GM13977 (cell line): ENCODE measurements at regions not wholly inside any gene's neighbourhood (a gene's known extent, or its start where the extent isn't known, plus 50 kb on each side); places are given as distances from the start of the nearest gene placed in this dataset.

Experiments
- DNase-seq: peaks from one replicate; pipeline ENCODE4 v3.0.0; 2012; ENCODE audit warnings: low spot score
- CTCF ChIP-seq: IDR thresholded peaks from 2 replicates; pipeline ENCODE4 v1.5.1; 2012; ENCODE audit warnings: mild to moderate bottlenecking, control low read depth; ENCODE audit not compliant: insufficient read depth; ENCODE audit errors: extremely low read depth, missing control alignments
- in situ Hi-C: fragments of 300-500 bp; cut with MboI; formaldehyde crosslinking; loops from one replicate; pipeline ENCODE4 v1.12.0; 2022; ENCODE audit warnings: low sequenced_read_pairs, low pct_unique_long_range_greater_than_20kb, mixed read lengths, inconsistent platforms; ENCODE audit not compliant: unreplicated experiment

- in situ Hi-C loops: no loop called here
- no peak for DNase-seq
- TF ChIP-seq CTCF: no peak
These were observed 291.8 kb downstream of the EDEM1 start for GRCh38 chr3:5479229-5479799.

GRCh38 chr3:5480190-5480589, 292.7 kb downstream of the EDEM1 start:
- in situ Hi-C loops: no loop called here
- DNase-seq: no peak
- no peak for TF ChIP-seq CTCF

- TF ChIP-seq CTCF: no peak
- in situ Hi-C loops: no loop called here
These were observed 297.9 kb downstream of the EDEM1 start for GRCh38 chr3:5485427-5485826.

GRCh38 chr3:5488771-5489170, 301.3 kb downstream of the EDEM1 start:
- in situ Hi-C loops: no loop called here
- DNase-seq: no peak
- TF ChIP-seq CTCF: no peak

More at GRCh38 chr3:5485427-5485826, 297.9 kb downstream of the EDEM1 start:
- DNase-seq: no peak

GRCh38 chr3:5489536-5489935, 302.0 kb downstream of the EDEM1 start:
- no peak for TF ChIP-seq CTCF
- in situ Hi-C loops: no loop called here
- no peak for DNase-seq

GRCh38 chr3:5494905-5495519, 307.5 kb downstream of the EDEM1 start:
- TF ChIP-seq CTCF: no peak
- no peak for DNase-seq
- in situ Hi-C loops: no loop called here
